ENCODE measurements at regions not wholly inside any gene's neighbourhood (a gene's known extent, or its start where the extent isn't known, plus 50 kb on each side); places are given as distances from the start of the nearest gene placed in this dataset.

DNA sequence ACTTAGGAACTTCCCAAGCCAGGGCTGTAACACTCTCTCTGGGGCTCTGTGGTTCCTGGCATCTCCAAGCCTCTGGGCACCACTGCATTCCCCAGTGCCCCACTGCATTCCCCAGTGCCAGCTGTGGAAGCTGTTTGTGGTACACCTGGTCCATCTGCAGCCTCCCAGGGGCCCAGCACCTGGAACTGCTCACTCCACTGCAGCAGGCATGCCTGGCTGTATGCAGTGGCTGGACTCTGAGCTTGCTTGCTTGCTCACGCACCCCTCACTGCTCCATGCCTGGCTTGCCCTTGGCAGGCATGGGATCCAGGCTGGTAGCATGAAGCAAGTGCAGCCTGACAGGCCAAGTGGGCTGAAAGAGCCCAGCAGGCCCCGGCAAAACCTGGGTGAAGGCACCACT, 512.1 kb downstream of the SQOR start:
- TF ChIP-seq, protein P1, sequence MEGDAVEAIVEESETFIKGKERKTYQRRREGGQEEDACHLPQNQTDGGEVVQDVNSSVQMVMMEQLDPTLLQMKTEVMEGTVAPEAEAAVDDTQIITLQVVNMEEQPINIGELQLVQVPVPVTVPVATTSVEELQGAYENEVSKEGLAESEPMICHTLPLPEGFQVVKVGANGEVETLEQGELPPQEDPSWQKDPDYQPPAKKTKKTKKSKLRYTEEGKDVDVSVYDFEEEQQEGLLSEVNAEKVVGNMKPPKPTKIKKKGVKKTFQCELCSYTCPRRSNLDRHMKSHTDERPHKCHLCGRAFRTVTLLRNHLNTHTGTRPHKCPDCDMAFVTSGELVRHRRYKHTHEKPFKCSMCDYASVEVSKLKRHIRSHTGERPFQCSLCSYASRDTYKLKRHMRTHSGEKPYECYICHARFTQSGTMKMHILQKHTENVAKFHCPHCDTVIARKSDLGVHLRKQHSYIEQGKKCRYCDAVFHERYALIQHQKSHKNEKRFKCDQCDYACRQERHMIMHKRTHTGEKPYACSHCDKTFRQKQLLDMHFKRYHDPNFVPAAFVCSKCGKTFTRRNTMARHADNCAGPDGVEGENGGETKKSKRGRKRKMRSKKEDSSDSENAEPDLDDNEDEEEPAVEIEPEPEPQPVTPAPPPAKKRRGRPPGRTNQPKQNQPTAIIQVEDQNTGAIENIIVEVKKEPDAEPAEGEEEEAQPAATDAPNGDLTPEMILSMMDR (conservative IDR thresholded peaks at IDR 0.05; ENCODE audit: low read depth, low read length), result no peak
- no peak for TF ChIP-seq CEBPB (IDR thresholded peaks at IDR 0.05; ENCODE audit: low read depth, low read length)

Data from IMR-90 (cell line).